ENCODE measurements at regions not wholly inside any gene's neighbourhood (a gene's known extent, or its start where the extent isn't known, plus 50 kb on each side); places are given as distances from the start of the nearest gene placed in this dataset.

- TF ChIP-seq HDAC2 (IDR thresholded peaks at IDR 0.05; ENCODE audit: borderline replicate concordance in 1 of 2, low read depth in 2 of 2, low read length in 2 of 2) (no peak), YY1 (IDR thresholded peaks at IDR 0.05; ENCODE audit: low read depth, low read length) (no peak), TCF12 (IDR thresholded peaks at IDR 0.05; ENCODE audit: low read depth, low read length) (no peak), TEAD4 (IDR thresholded peaks at IDR 0.05; ENCODE audit: low read depth, low read length) (no peak), KDM4A (IDR thresholded peaks at IDR 0.05; ENCODE audit: low read depth, low read length, severe bottlenecking) (no peak), CHD2 (IDR thresholded peaks at IDR 0.05; ENCODE audit: low read length) (no peak), SIX5 (IDR thresholded peaks at IDR 0.05; ENCODE audit: low read depth, low read length) (no peak), NRF1 (IDR thresholded peaks at IDR 0.05; ENCODE audit: low read depth, low read length) (no peak), ATF2 (IDR thresholded peaks at IDR 0.05; ENCODE audit: low read length) (no peak), JUN (IDR thresholded peaks at IDR 0.05; ENCODE audit: low read depth, low read length) (no peak)
Measured at GRCh38 chr13:44311011-44311780, 62.4 kb upstream of the SERP2 start (continued).
